ENCODE measurements at regions not wholly inside any gene's neighbourhood (a gene's known extent, or its start where the extent isn't known, plus 50 kb on each side); places are given as distances from the start of the nearest gene placed in this dataset.

DNA sequence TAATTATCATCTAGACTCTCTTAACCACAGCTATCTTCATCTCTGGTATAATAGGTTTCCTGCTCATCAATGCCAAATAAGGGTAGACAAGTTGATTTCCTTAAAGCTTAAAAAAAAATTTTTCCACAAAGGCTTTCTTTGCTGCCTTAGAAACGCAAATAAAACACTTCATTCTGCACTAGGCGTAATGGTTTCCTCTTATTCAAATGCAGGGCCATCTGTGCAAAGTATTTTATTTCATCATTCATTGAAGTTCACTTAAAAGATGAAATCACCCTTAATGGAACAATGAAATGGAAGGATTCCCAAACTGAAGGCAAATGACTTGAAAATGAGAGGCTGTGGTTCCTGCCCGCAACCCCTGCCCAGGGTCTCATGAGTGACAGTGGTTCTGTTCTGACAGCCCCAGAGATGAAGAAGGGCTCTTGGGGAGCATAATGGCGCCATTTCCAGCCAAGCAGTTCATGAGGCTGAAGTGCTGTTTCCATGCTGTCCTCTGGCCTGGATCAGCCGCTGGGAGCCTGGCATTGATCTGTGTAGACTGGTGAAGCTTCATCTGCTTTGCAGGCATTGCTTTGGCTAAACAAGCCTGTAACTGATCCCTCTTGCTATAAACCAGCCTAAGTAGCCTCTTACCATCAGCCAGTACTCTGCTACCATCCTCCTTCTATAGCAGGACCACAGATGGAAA, 276.9 kb upstream of the WWC1 start:
- Histone ChIP-seq H3K36me3 (ENCODE audit: insufficient read depth, low read length) (no peaks in the 10 kb centered on the region), H3K9ac (ENCODE audit: insufficient read length) (no peak overlapping the region), H3K27ac (no peak overlapping the region), H3K4me3 (no peak overlapping the region), H3K9me3 (ENCODE audit: low read depth, low read length) (no peaks in the 10 kb centered on the region)
- no peak for TF ChIP-seq FOXP2 (optimal IDR thresholded peaks at IDR 0.05; ENCODE audit: control extremely low read depth, extremely low read length, insufficient read depth)
- no peak for TF ChIP-seq POLR2AphosphoS5 (IDR thresholded peaks at IDR 0.05; ENCODE audit: borderline replicate concordance, low read depth, low read length)
- TF ChIP-seq EZH2 (IDR thresholded peaks at IDR 0.05): no peak
- no peak for DNase-seq (ENCODE audit: low read depth, low spot score)

- Histone ChIP-seq H3K9me3 (ENCODE audit: low read depth, low read length) (no peaks in the 10 kb centered on the region), H3K27ac (no peak overlapping the region), H3K36me3 (ENCODE audit: insufficient read depth, low read length) (no peaks in the 10 kb centered on the region), H3K9ac (ENCODE audit: insufficient read length) (no peak overlapping the region), H3K4me3 (no peak overlapping the region)
- TF ChIP-seq POLR2AphosphoS5 (IDR thresholded peaks at IDR 0.05; ENCODE audit: borderline replicate concordance, low read depth, low read length) (no peak), FOXP2 (optimal IDR thresholded peaks at IDR 0.05; ENCODE audit: control extremely low read depth, extremely low read length, insufficient read depth) (no peak), EZH2 (IDR thresholded peaks at IDR 0.05) (no peak)
- DNase-seq (ENCODE audit: low read depth, low spot score): no peak
These were observed 275.9 kb upstream of the WWC1 start for GRCh38 chr5:168015506-168015905.

DNA sequence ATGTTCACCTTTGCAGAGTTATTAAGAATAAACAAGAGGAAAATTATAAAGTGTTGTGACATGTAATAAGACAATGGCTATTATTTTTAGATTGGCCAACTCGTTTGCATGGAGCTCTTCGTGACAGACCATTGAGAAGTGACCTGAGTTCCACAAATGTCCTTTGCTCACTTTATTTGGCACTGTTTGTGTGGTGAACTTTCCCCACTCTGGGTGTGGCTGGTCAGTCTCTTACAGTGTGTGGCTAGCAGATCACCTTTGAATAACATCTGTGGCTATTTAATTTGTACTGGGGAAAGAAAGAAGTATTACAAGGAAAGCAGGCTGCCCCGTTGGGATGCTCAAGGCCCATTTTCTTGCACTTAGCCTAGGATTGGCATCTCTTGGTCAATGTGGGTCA, 274.1 kb upstream of the WWC1 start:
- Histone ChIP-seq H3K27ac (no peak overlapping the region), H3K9me3 (ENCODE audit: low read depth, low read length) (no peaks in the 10 kb centered on the region), H3K36me3 (ENCODE audit: insufficient read depth, low read length) (no peaks in the 10 kb centered on the region), H3K9ac (ENCODE audit: insufficient read length) (no peak overlapping the region), H3K4me3 (no peak overlapping the region)
- no peak for TF ChIP-seq FOXP2 (optimal IDR thresholded peaks at IDR 0.05; ENCODE audit: control extremely low read depth, extremely low read length, insufficient read depth)
- DNase-seq (ENCODE audit: low read depth, low spot score): no peak

DNA sequence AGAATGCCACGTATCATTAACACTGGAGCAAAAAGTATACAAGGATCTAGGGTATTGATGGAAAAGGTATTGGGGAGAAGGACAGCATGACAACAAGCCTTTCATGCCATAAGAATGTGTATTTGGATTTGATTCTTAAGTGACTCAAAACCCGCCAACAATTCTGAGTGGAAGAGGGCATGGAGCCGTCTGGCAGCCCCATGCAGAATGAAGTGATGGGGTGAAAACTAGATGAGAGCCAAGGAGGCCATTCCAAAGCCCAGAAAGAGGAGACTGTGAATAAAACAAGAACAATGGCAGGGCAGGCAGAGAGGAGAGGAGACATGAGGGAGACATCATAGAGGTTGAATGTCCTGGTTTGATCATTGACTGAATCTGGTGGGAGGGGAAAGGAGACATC, 272.3 kb upstream of the WWC1 start:
- H3K36me3 ChIP-seq (ENCODE audit: insufficient read depth, low read length): no peaks in the 10 kb centered on the region
- H3K9me3 ChIP-seq (ENCODE audit: low read depth, low read length): no peaks in the 10 kb centered on the region
- H3K9ac ChIP-seq (ENCODE audit: insufficient read length): no peak overlapping the region
- no peak overlapping the region for H3K4me3 ChIP-seq
- DNase-seq (ENCODE audit: low read depth, low spot score): no peak
- TF ChIP-seq FOXP2 (optimal IDR thresholded peaks at IDR 0.05; ENCODE audit: control extremely low read depth, extremely low read length, insufficient read depth) (no peak), EZH2 (IDR thresholded peaks at IDR 0.05) (no peak), POLR2AphosphoS5 (IDR thresholded peaks at IDR 0.05; ENCODE audit: borderline replicate concordance, low read depth, low read length) (no peak)
- no peak overlapping the region for H3K27ac ChIP-seq

DNA sequence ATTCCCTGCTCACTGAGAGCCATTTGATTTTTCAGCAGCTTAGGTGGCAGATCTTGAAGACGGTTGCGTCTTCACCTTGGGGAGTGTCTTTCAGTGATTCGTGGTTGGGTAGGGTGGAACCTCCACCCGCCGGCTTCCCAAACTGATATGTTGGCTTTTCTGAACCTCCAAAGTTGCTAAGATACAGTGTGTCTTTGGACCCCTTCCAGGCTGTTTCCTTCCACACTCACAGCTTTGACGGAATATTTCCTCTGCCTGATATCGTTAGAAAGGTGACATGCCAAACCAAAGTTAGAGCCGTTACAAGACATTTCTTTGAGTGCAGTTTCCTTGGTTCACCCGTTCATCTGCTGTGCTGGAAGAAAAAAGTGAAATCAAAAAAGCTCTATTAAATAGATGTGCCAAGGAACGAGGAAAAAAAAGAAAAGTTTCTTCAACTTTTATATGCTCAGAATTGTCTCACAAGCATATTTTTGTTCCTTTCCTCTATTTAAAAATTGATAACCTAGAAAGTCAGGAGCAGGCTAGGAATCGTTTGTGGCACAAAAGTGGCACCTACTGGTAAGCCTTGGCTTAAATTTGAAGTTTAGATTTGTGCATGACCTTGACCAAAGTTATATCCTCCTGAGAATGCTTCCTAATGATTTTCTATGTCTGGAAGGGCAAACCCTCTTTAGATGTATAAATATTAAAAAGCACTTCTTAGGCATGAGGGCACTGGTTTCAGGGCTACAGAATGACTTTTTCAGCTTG, 270.7 kb upstream of the WWC1 start:
- TF ChIP-seq FOXP2 (optimal IDR thresholded peaks at IDR 0.05; ENCODE audit: control extremely low read depth, extremely low read length, insufficient read depth): no peak
- no peak for TF ChIP-seq EZH2 (IDR thresholded peaks at IDR 0.05)
- no peak for TF ChIP-seq POLR2AphosphoS5 (IDR thresholded peaks at IDR 0.05; ENCODE audit: borderline replicate concordance, low read depth, low read length)
- no peak overlapping the region for H3K27ac ChIP-seq
- no peak for DNase-seq (ENCODE audit: low read depth, low spot score)
- H3K9ac ChIP-seq (ENCODE audit: insufficient read length): no peak overlapping the region
- no peaks in the 10 kb centered on the region for H3K36me3 ChIP-seq (ENCODE audit: insufficient read depth, low read length)
- H3K9me3 ChIP-seq (ENCODE audit: low read depth, low read length): no peaks in the 10 kb centered on the region
- H3K4me3 ChIP-seq: no peak overlapping the region

DNA sequence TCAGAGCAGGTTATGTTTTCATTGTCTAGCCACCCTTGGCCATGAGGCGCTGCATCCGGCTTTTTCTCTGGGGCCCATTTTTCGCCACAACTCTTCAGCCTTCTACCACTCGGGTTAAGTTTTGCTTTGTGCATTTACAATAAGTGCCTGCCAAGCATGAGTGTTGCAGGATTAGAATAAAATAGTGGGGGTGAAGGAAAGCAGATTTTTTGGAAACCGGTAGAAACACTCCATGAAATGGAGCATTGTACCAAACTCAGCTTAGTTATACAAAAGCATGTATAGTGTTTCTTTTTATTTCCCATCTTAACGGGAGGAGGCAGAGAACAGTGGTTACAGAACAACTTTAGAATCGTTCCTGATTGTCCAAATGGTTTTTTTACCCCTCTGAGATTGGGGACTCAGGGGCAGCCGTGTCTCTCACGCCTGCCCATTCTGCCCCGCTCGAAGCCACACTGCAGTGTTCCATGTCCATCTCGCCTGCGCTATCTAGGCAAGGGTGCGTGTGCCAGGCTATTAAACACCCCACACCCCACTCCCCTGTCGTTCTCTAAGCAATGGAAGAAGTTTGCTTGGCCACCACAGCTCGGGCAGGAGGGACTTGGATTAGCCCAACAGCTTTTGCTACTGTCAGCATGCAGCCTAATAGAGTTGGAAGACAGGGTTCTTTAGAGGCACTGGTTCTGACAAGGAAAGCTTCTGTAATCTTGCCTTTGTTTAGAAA, 268.8 kb upstream of the WWC1 start:
- Histone ChIP-seq H3K9me3 (ENCODE audit: low read depth, low read length) (no peaks in the 10 kb centered on the region), H3K36me3 (ENCODE audit: insufficient read depth, low read length) (no peaks in the 10 kb centered on the region), H3K4me3 (no peak overlapping the region), H3K9ac (ENCODE audit: insufficient read length) (no peak overlapping the region), H3K27ac (no peak overlapping the region)
- DNase-seq (ENCODE audit: low read depth, low spot score): no peak
- TF ChIP-seq EZH2 (IDR thresholded peaks at IDR 0.05) (no peak), FOXP2 (optimal IDR thresholded peaks at IDR 0.05; ENCODE audit: control extremely low read depth, extremely low read length, insufficient read depth) (no peak), POLR2AphosphoS5 (IDR thresholded peaks at IDR 0.05; ENCODE audit: borderline replicate concordance, low read depth, low read length) (no peak)

DNA sequence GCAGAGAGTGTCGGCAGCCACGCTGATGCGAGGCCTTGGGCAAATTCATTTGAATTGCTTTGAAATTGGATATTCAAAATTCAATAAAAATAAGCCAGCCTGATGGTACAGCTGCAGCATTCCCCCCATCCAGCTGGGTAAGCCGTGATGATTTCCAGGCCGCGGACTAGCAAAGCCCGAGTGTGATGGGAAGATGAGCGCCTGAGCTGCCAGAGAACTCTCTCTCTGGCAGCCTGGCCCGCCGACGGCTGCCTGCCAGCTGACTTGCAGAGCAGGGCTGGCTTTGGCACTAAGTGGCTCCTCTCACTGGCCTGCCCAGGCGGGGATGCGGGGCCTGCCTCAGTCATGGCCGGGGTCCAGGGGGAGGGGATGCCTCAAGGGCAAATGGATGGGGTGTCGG, 268.3 kb upstream of the WWC1 start:
- Histone ChIP-seq H3K4me3 (no peak overlapping the region), H3K27ac (no peak overlapping the region), H3K9me3 (ENCODE audit: low read depth, low read length) (no peaks in the 10 kb centered on the region), H3K36me3 (ENCODE audit: insufficient read depth, low read length) (no peaks in the 10 kb centered on the region), H3K9ac (ENCODE audit: insufficient read length) (no peak overlapping the region)
- DNase-seq (ENCODE audit: low read depth, low spot score): no peak
- no peak for TF ChIP-seq POLR2AphosphoS5 (IDR thresholded peaks at IDR 0.05; ENCODE audit: borderline replicate concordance, low read depth, low read length)
- TF ChIP-seq EZH2 (IDR thresholded peaks at IDR 0.05): no peak
- TF ChIP-seq FOXP2 (optimal IDR thresholded peaks at IDR 0.05; ENCODE audit: control extremely low read depth, extremely low read length, insufficient read depth): no peak

DNA sequence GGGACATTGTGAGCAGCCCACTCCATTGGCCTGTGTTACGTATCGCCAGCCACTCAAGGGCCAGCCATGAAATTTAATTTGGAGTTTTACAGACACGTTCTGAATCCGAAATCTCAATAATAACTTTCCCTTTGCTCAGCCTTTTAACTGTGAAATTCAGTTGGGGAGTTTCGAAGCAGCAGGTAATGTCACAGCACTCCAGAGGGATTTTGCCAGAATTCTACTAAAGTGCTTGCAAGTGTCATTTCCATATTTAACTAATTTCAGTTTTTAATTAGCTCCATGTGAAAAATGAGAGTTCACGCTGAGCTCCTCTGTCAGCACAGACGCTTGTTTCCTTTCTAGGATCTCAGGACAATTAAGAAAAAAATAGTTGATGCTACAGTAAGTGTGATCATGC, 267.1 kb upstream of the WWC1 start:
- TF ChIP-seq EZH2 (IDR thresholded peaks at IDR 0.05): no peak
- TF ChIP-seq FOXP2 (optimal IDR thresholded peaks at IDR 0.05; ENCODE audit: control extremely low read depth, extremely low read length, insufficient read depth): no peak
- no peak for TF ChIP-seq POLR2AphosphoS5 (IDR thresholded peaks at IDR 0.05; ENCODE audit: borderline replicate concordance, low read depth, low read length)
- no peak for DNase-seq (ENCODE audit: low read depth, low spot score)
- no peak overlapping the region for H3K27ac ChIP-seq
- H3K9me3 ChIP-seq (ENCODE audit: low read depth, low read length): no peaks in the 10 kb centered on the region
- no peaks in the 10 kb centered on the region for H3K36me3 ChIP-seq (ENCODE audit: insufficient read depth, low read length)
- H3K9ac ChIP-seq (ENCODE audit: insufficient read length): no peak overlapping the region
- no peak overlapping the region for H3K4me3 ChIP-seq
